MM.1S (cell line): ENCODE measurements at regions not wholly inside any gene's neighbourhood (a gene's known extent, or its start where the extent isn't known, plus 50 kb on each side); places are given as distances from the start of the nearest gene placed in this dataset.

Experiments used
- EZH2 ChIP-seq: fragments of 300-600 bp; sonication (generic); optimal IDR thresholded peaks from 2 replicates; pipeline ENCODE3; 2017; ENCODE audit warnings: low read depth, mild to moderate bottlenecking, antibody characterized with exemption, low read length, mixed read lengths
- TF ChIP-seq, protein P1 (sequence below): fragments of 300-600 bp; sonication (generic); IDR thresholded peaks from 2 replicates; pipeline ENCODE4 v1.5.1; 2016; ENCODE audit warnings: antibody characterized with exemption, low read length, mixed read lengths

DNA sequence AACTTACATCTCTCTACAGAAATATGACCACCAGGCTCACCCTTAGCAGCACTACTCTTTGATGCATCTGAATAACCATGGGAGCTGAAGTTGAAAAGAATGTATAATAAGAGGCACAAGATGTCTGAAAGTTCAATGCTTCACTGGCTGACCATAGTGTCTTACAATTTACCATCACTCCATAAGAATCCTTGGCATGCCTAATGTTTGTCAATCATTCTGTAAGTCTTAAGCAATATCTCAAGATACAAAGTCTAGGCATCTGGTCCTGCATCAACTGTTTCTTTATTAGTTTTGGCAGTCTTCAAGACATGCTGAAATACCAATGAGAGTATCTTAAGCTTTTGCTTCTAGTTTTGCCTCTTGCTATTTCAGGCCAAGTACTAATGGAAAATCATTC, 755.5 kb downstream of the STIM2 start:
- TF ChIP-seq, protein P1, sequence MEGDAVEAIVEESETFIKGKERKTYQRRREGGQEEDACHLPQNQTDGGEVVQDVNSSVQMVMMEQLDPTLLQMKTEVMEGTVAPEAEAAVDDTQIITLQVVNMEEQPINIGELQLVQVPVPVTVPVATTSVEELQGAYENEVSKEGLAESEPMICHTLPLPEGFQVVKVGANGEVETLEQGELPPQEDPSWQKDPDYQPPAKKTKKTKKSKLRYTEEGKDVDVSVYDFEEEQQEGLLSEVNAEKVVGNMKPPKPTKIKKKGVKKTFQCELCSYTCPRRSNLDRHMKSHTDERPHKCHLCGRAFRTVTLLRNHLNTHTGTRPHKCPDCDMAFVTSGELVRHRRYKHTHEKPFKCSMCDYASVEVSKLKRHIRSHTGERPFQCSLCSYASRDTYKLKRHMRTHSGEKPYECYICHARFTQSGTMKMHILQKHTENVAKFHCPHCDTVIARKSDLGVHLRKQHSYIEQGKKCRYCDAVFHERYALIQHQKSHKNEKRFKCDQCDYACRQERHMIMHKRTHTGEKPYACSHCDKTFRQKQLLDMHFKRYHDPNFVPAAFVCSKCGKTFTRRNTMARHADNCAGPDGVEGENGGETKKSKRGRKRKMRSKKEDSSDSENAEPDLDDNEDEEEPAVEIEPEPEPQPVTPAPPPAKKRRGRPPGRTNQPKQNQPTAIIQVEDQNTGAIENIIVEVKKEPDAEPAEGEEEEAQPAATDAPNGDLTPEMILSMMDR = no peak
- no peak for TF ChIP-seq EZH2
